GM12878 (cell line): ENCODE measurements at regions not wholly inside any gene's neighbourhood (a gene's known extent, or its start where the extent isn't known, plus 50 kb on each side); places are given as distances from the start of the nearest gene placed in this dataset.

Experiments
- ATAC-seq: fragments of 200-7000 bp; cut with Tn5 transposase; 3 replicates; pipeline ENCODE4 v1.9.1; 2020; ENCODE audit warnings: mild to moderate bottlenecking, moderate library complexity
- BruUV-seq: library from RNA; stranded (reverse); fragments of 400-500 nt; replicated peaks from 2 replicates; lab custom pipeline; 2021; lab: Mats Ljungman, UMichigan
- CTCF ChIA-PET: fragments of 300-600 bp; sonication (Branson Sonifier 250); formaldehyde crosslinking; extraction: SDS; loops from one replicate; lab custom pipeline; 2021; ENCODE audit warnings: inconsistent platforms; lab: Yijun Ruan, JAX
- POLR2A ChIA-PET: fragments of 350-600 bp; formaldehyde crosslinking; extraction: SDS; loops from one replicate; lab custom pipeline; 2021; ENCODE audit warnings: inconsistent platforms; lab: Charles Lee
- RAD21 ChIA-PET: fragments of 300-600 bp; sonication (Branson Sonifier 250); formaldehyde crosslinking; loops from one replicate; lab custom pipeline; 2023; ENCODE audit warnings: antibody characterized with exemption; ENCODE audit not compliant: unreplicated experiment; lab: Charles Lee
- SMC1A ChIA-PET: fragments of 300-600 bp; sonication (Branson Sonifier 250); formaldehyde crosslinking; loops from one replicate; lab custom pipeline; 2023; ENCODE audit not compliant: unreplicated experiment, uncharacterized antibody; lab: Charles Lee
- DNase-seq: peaks from one replicate; pipeline ENCODE4 v3.0.0-alpha.2; 2011; ENCODE audit warnings: low read depth, low spot score
- FAIRE-seq: peaks from 3 replicates; lab custom pipeline; 2011; peaks lifted over from hg19 to GRCh38; lab: Jason Lieb, UNC
- H2AFZ ChIP-seq: 2 replicates; pipeline ENCODE4 v1.6.0; 2011; ENCODE audit warnings: low read depth, low read length, control low read depth; ENCODE audit not compliant: control insufficient read depth
- H3K27ac ChIP-seq: 2 replicates; pipeline ENCODE4 v1.5.1; 2011; ENCODE audit warnings: control low read depth; ENCODE audit not compliant: control insufficient read depth, insufficient read depth
- H3K27me3 ChIP-seq, 2 experiments: replicated peaks in 1 of 2; 2 replicates each; pipeline versions ENCODE4 v1.6.0 to v1.6.1; 2011; ENCODE audit warnings: low read length in 1 of 2; ENCODE audit not compliant: control insufficient read depth in 2 of 2, insufficient read depth in 2 of 2
- H3K36me3 ChIP-seq, 2 experiments: 2 replicates each; pipeline ENCODE4 v1.5.1; 2011; ENCODE audit warnings: low read length in 1 of 2; ENCODE audit not compliant: control insufficient read depth in 2 of 2, insufficient read depth in 2 of 2
- H3K4me1 ChIP-seq: 2 replicates; pipeline ENCODE4 v1.6.1; 2011; ENCODE audit warnings: mild to moderate bottlenecking, low read length, moderate library complexity, mixed read lengths; ENCODE audit not compliant: control insufficient read depth, insufficient read depth
- H3K4me2 ChIP-seq: 2 replicates; pipeline ENCODE4 v1.6.0; 2011; ENCODE audit warnings: control low read depth; ENCODE audit not compliant: control insufficient read depth, insufficient read depth
- H3K4me3 ChIP-seq: fragments of 200-600 bp; sonication (generic); 2 replicates; pipeline ENCODE4 v1.5.1; 2016
- H3K79me2 ChIP-seq: 2 replicates; pipeline ENCODE4 v1.6.0; 2011; ENCODE audit warnings: low read length; ENCODE audit not compliant: control insufficient read depth, insufficient read depth
- H3K9ac ChIP-seq: 2 replicates; pipeline ENCODE4 v1.8.0; 2011; ENCODE audit warnings: low read length, control low read depth, mixed read lengths; ENCODE audit not compliant: control insufficient read depth, insufficient read depth
- H3K9me3 ChIP-seq: replicated peaks from 3 replicates; pipeline ENCODE4 v1.5.1; 2011; ENCODE audit warnings: mild to moderate bottlenecking, low read length; ENCODE audit not compliant: control insufficient read depth, insufficient read depth
- H4K20me1 ChIP-seq: 2 replicates; pipeline ENCODE4 v1.6.0; 2011; ENCODE audit not compliant: control insufficient read depth, insufficient read depth
- MYC ChIP-seq: IDR thresholded peaks from 2 replicates; pipeline ENCODE4 v1.6.1; 2011; ENCODE audit warnings: mild to moderate bottlenecking, low read length, moderate library complexity, inconsistent platforms; ENCODE audit not compliant: insufficient read depth, insufficient replicate concordance, insufficient read length, severe bottlenecking
- NFYA ChIP-seq: IDR thresholded peaks from 2 replicates; pipeline ENCODE4 v1.6.1; 2011; ENCODE audit warnings: low read depth, mild to moderate bottlenecking, low read length, improper control_type of control experiment, borderline replicate concordance
- SMAD5 ChIP-seq: IDR thresholded peaks from 2 replicates; pipeline ENCODE4 v1.6.1; 2016; ENCODE audit warnings: antibody characterized with exemption, low read depth
- SMC3 ChIP-seq: IDR thresholded peaks from 2 replicates; pipeline ENCODE4 v1.6.1; 2011; ENCODE audit warnings: low read length, improper control_type of control experiment, borderline replicate concordance
- SREBF2 ChIP-seq: IDR thresholded peaks from 2 replicates; pipeline ENCODE4 v1.6.1; 2012; ENCODE audit warnings: mild to moderate bottlenecking, low read length
- WGBS: methylation state at CpG from one replicate; pipeline ENCODE4 v1.1.6; 2016; ENCODE audit warnings: low lambda C conversion rate; ENCODE audit not compliant: insufficient replicate concordance, insufficient coverage; ENCODE audit errors: missing lambda C conversion rate; 5-methylcytosine and 5-hydroxymethylcytosine counted together
- in situ Hi-C: fragments of 300-500 bp; cut with MboI; formaldehyde crosslinking; loops from 9 replicates; pipeline ENCODE4 v1.14.3; 2018; ENCODE audit warnings: mixed read lengths
- intact Hi-C: fragments of 100-400 bp; cut with micrococcal nuclease; formaldehyde crosslinking; loops from one replicate; pipeline ENCODE4 v1.14.2; 2022; ENCODE audit not compliant: unreplicated experiment
- TF ChIP-seq, protein P1 (sequence below): fragments of 450-650 bp; IDR thresholded peaks from 2 replicates; pipeline ENCODE4 v1.6.1; 2016; ENCODE audit warnings: mild to moderate bottlenecking, moderate library complexity, borderline replicate concordance
- TF ChIP-seq, protein P2 (sequence below): fragments of 450-650 bp; IDR thresholded peaks from 2 replicates; pipeline ENCODE4 v1.6.1; 2014; ENCODE audit warnings: mild to moderate bottlenecking
- TF ChIP-seq, protein P3 (sequence below): fragments of 450-650 bp; IDR thresholded peaks from 2 replicates; pipeline ENCODE4 v1.6.1; 2018; ENCODE audit warnings: borderline replicate concordance, mild to moderate bottlenecking; ENCODE audit not compliant: partially characterized antibody

GRCh38 chr4:24168658-24169057 lies 278.8 kb upstream of the PPARGC1A start:
- TF ChIP-seq SMC3 (no peak), SREBF2 (no peak)
- TF ChIP-seq, protein P1, sequence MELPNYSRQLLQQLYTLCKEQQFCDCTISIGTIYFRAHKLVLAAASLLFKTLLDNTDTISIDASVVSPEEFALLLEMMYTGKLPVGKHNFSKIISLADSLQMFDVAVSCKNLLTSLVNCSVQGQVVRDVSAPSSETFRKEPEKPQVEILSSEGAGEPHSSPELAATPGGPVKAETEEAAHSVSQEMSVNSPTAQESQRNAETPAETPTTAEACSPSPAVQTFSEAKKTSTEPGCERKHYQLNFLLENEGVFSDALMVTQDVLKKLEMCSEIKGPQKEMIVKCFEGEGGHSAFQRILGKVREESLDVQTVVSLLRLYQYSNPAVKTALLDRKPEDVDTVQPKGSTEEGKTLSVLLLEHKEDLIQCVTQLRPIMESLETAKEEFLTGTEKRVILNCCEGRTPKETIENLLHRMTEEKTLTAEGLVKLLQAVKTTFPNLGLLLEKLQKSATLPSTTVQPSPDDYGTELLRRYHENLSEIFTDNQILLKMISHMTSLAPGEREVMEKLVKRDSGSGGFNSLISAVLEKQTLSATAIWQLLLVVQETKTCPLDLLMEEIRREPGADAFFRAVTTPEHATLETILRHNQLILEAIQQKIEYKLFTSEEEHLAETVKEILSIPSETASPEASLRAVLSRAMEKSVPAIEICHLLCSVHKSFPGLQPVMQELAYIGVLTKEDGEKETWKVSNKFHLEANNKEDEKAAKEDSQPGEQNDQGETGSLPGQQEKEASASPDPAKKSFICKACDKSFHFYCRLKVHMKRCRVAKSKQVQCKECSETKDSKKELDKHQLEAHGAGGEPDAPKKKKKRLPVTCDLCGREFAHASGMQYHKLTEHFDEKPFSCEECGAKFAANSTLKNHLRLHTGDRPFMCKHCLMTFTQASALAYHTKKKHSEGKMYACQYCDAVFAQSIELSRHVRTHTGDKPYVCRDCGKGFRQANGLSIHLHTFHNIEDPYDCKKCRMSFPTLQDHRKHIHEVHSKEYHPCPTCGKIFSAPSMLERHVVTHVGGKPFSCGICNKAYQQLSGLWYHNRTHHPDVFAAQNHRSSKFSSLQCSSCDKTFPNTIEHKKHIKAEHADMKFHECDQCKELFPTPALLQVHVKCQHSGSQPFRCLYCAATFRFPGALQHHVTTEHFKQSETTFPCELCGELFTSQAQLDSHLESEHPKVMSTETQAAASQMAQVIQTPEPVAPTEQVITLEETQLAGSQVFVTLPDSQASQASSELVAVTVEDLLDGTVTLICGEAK = no peak
- Histone ChIP-seq H3K27me3 (no peaks in the 10 kb centered on the region), H4K20me1 (no peaks in the 10 kb centered on the region), H3K79me2 (no peaks in the 10 kb centered on the region), H3K9me3 (no peaks in the 10 kb centered on the region), H3K4me1 (no peaks in the 10 kb centered on the region), H3K4me3 (no peak overlapping the region), H2AFZ (no peak overlapping the region), H3K36me3 (no peaks in the 10 kb centered on the region), H3K27ac (no peak overlapping the region), H3K4me2 (no peak overlapping the region), H3K9ac (no peak overlapping the region)
- ChIA-PET CTCF (no interaction called here), RAD21 (no interaction called here), SMC1A (no interaction called here), POLR2A (no interaction called here)
- in situ Hi-C loops = no loop called here
- ATAC-seq (no peak), DNase-seq (no peak), FAIRE-seq (no peak)
- intact Hi-C loops = no loop called here
- BruUV-seq = no TSS peak
- 16% methylated on average over 2 of the region's 2 CpGs for WGBS

- SMC1A ChIA-PET = no interaction called here
- in situ Hi-C loops = no loop called here
- H3K27ac ChIP-seq = no peak overlapping the region
- no peak overlapping the region for H3K9ac ChIP-seq
- no peak overlapping the region for H3K4me3 ChIP-seq
- FAIRE-seq (no peak), ATAC-seq (no peak), DNase-seq (no peak)
- RAD21 ChIA-PET = no interaction called here
- 0% methylated on average over 1 of the region's 1 CpG for WGBS
- H3K79me2 ChIP-seq = no peaks in the 10 kb centered on the region
- CTCF ChIA-PET = no interaction called here
- POLR2A ChIA-PET = no interaction called here
- intact Hi-C loops = no loop called here
- no peak overlapping the region for H2AFZ ChIP-seq
- TF ChIP-seq, protein P2, sequence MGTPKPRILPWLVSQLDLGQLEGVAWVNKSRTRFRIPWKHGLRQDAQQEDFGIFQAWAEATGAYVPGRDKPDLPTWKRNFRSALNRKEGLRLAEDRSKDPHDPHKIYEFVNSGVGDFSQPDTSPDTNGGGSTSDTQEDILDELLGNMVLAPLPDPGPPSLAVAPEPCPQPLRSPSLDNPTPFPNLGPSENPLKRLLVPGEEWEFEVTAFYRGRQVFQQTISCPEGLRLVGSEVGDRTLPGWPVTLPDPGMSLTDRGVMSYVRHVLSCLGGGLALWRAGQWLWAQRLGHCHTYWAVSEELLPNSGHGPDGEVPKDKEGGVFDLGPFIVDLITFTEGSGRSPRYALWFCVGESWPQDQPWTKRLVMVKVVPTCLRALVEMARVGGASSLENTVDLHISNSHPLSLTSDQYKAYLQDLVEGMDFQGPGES = no peak
- TF ChIP-seq NFYA = no peak
- no peak for TF ChIP-seq SMAD5
- TF ChIP-seq MYC = no peak
- TF ChIP-seq, protein P3, sequence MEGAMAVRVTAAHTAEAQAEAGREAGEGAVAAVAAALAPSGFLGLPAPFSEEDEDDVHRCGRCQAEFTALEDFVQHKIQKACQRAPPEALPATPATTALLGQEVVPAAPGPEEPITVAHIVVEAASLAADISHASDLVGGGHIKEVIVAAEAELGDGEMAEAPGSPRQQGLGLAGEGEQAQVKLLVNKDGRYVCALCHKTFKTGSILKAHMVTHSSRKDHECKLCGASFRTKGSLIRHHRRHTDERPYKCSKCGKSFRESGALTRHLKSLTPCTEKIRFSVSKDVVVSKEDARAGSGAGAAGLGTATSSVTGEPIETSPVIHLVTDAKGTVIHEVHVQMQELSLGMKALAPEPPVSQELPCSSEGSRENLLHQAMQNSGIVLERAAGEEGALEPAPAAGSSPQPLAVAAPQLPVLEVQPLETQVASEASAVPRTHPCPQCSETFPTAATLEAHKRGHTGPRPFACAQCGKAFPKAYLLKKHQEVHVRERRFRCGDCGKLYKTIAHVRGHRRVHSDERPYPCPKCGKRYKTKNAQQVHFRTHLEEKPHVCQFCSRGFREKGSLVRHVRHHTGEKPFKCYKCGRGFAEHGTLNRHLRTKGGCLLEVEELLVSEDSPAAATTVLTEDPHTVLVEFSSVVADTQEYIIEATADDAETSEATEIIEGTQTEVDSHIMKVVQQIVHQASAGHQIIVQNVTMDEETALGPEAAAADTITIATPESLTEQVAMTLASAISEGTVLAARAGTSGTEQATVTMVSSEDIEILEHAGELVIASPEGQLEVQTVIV = no peak
- H3K36me3 ChIP-seq = no peaks in the 10 kb centered on the region
- H3K4me1 ChIP-seq = no peaks in the 10 kb centered on the region
- H4K20me1 ChIP-seq = no peaks in the 10 kb centered on the region
- no TSS peak for BruUV-seq
- no peaks in the 10 kb centered on the region for H3K9me3 ChIP-seq
- H3K4me2 ChIP-seq = no peak overlapping the region
- H3K27me3 ChIP-seq = no peaks in the 10 kb centered on the region
These were observed 276.7 kb upstream of the PPARGC1A start for GRCh38 chr4:24166501-24166900.
